SW480 (cell line): ENCODE measurements at regions not wholly inside any gene's neighbourhood (a gene's known extent, or its start where the extent isn't known, plus 50 kb on each side); places are given as distances from the start of the nearest gene placed in this dataset.
A peak's percentile ranks its signal among the peaks of the same experiment; 100 is the strongest.

Experiments used
- DNase-seq: peaks from one replicate; pipeline ENCODE4 v3.0.0-alpha.2; 2016; ENCODE audit warnings: low spot score

GRCh38 chr12:130216031-130216430 is 53.8 kb downstream of the FZD10 start:
- DNase-seq = no peak

GRCh38 chr12:130218682-130219081 is 56.4 kb downstream of the FZD10 start:
- DNase-seq = no peak

GRCh38 chr12:130219929-130220705 is 57.9 kb downstream of the FZD10 start:
- peak; percentile 34 for DNase-seq

GRCh38 chr12:130220706-130221100 is 58.4 kb downstream of the FZD10 start:
- DNase-seq = no peak

GRCh38 chr12:130222519-130223218 is 60.4 kb downstream of the FZD10 start:
- DNase-seq = no peak

- DNase-seq = no peak
Measured at GRCh38 chr12:130223767-130224244, 61.5 kb downstream of the FZD10 start.

GRCh38 chr12:130224613-130225012 is 62.3 kb downstream of the FZD10 start:
- DNase-seq = no peak

GRCh38 chr12:130225347-130225746 is 63.1 kb downstream of the FZD10 start:
- peak; percentile 39 for DNase-seq

- DNase-seq = peak; percentile 38
Measured at GRCh38 chr12:130226126-130226525, 63.9 kb downstream of the FZD10 start.

- no peak for DNase-seq
Measured at GRCh38 chr12:130226771-130227170, 64.5 kb downstream of the FZD10 start.

- no peak for DNase-seq
Measured at GRCh38 chr12:130227641-130228040, 65.4 kb downstream of the FZD10 start.

- no peak for DNase-seq
Measured at GRCh38 chr12:130236446-130236845, 74.2 kb downstream of the FZD10 start.

- no peak for DNase-seq
Measured at GRCh38 chr12:130240831-130241590, 78.7 kb downstream of the FZD10 start.

GRCh38 chr12:130242506-130242905 is 80.2 kb downstream of the FZD10 start:
- no peak for DNase-seq

GRCh38 chr12:130245251-130245650 is 83.0 kb downstream of the FZD10 start:
- DNase-seq = no peak

- DNase-seq = no peak
Measured at GRCh38 chr12:130246560-130246959, 84.3 kb downstream of the FZD10 start.

GRCh38 chr12:130247634-130248237 is 85.5 kb downstream of the FZD10 start:
- no peak for DNase-seq

GRCh38 chr12:130249376-130249775 is 87.1 kb downstream of the FZD10 start:
- peak; percentile 56 for DNase-seq

GRCh38 chr12:130251236-130251780 is 86.4 kb upstream of the PIWIL1 start:
- DNase-seq = no peak

GRCh38 chr12:130253866-130254265 is 83.8 kb upstream of the PIWIL1 start:
- no peak for DNase-seq

- DNase-seq = peak; percentile 100
Measured at GRCh38 chr12:130254461-130255276, 83.0 kb upstream of the PIWIL1 start.
